ENCODE measurements at regions not wholly inside any gene's neighbourhood (a gene's known extent, or its start where the extent isn't known, plus 50 kb on each side); places are given as distances from the start of the nearest gene placed in this dataset.

DNA sequence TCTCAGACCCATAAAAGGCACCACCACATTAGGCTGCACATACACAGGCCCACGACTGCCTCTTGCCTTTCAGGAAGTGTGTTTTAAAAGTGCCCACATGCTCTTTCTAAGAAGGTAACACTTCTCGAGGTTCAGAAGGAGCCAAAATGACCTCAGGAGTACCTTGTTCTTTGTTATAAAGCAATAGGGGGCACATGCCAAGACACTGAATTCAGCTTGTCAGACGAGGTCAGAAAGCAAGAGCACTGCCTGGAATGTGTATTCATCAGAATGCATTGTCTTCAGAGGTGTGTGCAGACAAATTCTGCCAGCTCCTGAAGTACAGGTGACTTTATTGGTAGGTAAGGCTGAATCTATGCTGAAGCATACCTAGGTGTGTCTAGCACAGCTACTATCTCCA, 114.5 kb upstream of the IRX1 start:
- TF ChIP-seq, protein P1, sequence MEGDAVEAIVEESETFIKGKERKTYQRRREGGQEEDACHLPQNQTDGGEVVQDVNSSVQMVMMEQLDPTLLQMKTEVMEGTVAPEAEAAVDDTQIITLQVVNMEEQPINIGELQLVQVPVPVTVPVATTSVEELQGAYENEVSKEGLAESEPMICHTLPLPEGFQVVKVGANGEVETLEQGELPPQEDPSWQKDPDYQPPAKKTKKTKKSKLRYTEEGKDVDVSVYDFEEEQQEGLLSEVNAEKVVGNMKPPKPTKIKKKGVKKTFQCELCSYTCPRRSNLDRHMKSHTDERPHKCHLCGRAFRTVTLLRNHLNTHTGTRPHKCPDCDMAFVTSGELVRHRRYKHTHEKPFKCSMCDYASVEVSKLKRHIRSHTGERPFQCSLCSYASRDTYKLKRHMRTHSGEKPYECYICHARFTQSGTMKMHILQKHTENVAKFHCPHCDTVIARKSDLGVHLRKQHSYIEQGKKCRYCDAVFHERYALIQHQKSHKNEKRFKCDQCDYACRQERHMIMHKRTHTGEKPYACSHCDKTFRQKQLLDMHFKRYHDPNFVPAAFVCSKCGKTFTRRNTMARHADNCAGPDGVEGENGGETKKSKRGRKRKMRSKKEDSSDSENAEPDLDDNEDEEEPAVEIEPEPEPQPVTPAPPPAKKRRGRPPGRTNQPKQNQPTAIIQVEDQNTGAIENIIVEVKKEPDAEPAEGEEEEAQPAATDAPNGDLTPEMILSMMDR (IDR thresholded peaks at IDR 0.05; ENCODE audit: borderline replicate concordance, extremely low read depth, low read length, poor library complexity, severe bottlenecking): no peak
- no peak for TF ChIP-seq EZH2 (IDR thresholded peaks at IDR 0.05; ENCODE audit: borderline replicate concordance, low read depth, low read length, severe bottlenecking)
- DNase-seq (no peak), ATAC-seq (ENCODE audit: insufficient read depth, low read depth) (no peak)
- Histone ChIP-seq H3K9me3 (ENCODE audit: insufficient read depth, low read length, severe bottlenecking) (no peaks in the 10 kb centered on the region), H3K4me1 (ENCODE audit: insufficient read depth, low read length) (peaks cover 28% of the 10 kb centered on the region), H3K27ac (ENCODE audit: low read length) (0 out of 2 replicates have a peak overlapping the region, but pooled peaks have one; percentile 18), H3K79me2 (ENCODE audit: insufficient read depth, low read length) (no peaks in the 10 kb centered on the region), H3K4me3 (ENCODE audit: low read depth in 1 of 2, low read length in 2 of 2) (no peak overlapping the region), H3K27me3 (ENCODE audit: insufficient read depth, low read length, poor library complexity) (no peaks in the 10 kb centered on the region), H4K20me1 (ENCODE audit: insufficient read depth, low read length) (no peaks in the 10 kb centered on the region), H2AFZ (ENCODE audit: low read depth, low read length) (peak overlapping the region; percentile 21), H3K4me2 (ENCODE audit: insufficient read depth, low read length) (no peak overlapping the region), H3K36me3 (ENCODE audit: insufficient read depth, low read length) (no peaks in the 10 kb centered on the region), H3K9ac (ENCODE audit: low read depth, low read length) (no peak overlapping the region)

DNA sequence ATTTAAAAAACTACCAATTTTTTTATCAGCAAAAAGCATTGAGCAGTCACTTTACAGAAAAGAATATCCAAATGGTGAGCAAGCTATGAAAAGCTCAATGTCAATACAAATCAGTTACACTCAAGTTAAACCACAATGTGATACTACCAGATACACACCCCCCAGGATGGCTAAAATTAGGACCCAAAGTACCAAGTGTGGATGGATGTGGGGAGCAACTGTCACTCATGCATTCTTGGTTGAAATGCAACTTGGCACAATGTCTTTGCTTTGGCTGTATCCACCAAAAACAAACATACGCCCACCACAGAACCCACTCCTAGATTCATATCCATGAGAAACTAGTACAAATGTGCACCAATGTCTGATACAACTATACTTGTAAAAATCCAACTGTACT, 120.0 kb upstream of the IRX1 start:
- Histone ChIP-seq H3K9ac (ENCODE audit: low read depth, low read length) (no peak overlapping the region), H3K27ac (ENCODE audit: low read length) (no peak overlapping the region), H4K20me1 (ENCODE audit: insufficient read depth, low read length) (no peaks in the 10 kb centered on the region), H3K4me1 (ENCODE audit: insufficient read depth, low read length) (peaks cover 9% of the 10 kb centered on the region), H3K27me3 (ENCODE audit: insufficient read depth, low read length, poor library complexity) (no peaks in the 10 kb centered on the region), H3K4me3 (ENCODE audit: low read depth in 1 of 2, low read length in 2 of 2) (no peak overlapping the region), H3K4me2 (ENCODE audit: insufficient read depth, low read length) (no peak overlapping the region), H3K79me2 (ENCODE audit: insufficient read depth, low read length) (no peaks in the 10 kb centered on the region), H3K36me3 (ENCODE audit: insufficient read depth, low read length) (no peaks in the 10 kb centered on the region), H2AFZ (ENCODE audit: low read depth, low read length) (no peak overlapping the region), H3K9me3 (ENCODE audit: insufficient read depth, low read length, severe bottlenecking) (peaks cover 3% of the 10 kb centered on the region)
- TF ChIP-seq EZH2 (IDR thresholded peaks at IDR 0.05; ENCODE audit: borderline replicate concordance, low read depth, low read length, severe bottlenecking): no peak
- TF ChIP-seq, protein P1 (IDR thresholded peaks at IDR 0.05; ENCODE audit: borderline replicate concordance, extremely low read depth, low read length, poor library complexity, severe bottlenecking): no peak
- DNase-seq (no peak), ATAC-seq (ENCODE audit: insufficient read depth, low read depth) (no peak)

DNA sequence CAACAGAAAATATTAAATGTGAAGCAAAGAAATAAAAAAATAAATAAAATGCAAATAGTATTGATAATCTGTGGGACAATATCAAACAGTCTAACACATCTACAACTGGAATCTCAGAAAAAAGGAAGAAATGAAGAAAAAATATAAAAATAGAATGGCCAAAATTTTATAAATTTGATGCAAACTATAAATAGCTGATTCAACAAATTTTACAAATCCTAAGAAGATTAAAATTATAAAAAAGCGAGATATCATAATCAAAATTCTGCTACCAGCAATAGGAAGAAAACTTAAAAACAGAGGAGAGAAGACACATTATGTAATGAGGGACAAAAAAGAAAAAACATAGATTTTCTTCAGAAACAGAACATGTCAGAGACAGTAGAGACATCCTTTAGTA, 129.2 kb upstream of the IRX1 start:
- Histone ChIP-seq H3K4me1 (ENCODE audit: insufficient read depth, low read length) (no peaks in the 10 kb centered on the region), H3K36me3 (ENCODE audit: insufficient read depth, low read length) (no peaks in the 10 kb centered on the region), H3K4me2 (ENCODE audit: insufficient read depth, low read length) (no peak overlapping the region), H3K9me3 (ENCODE audit: insufficient read depth, low read length, severe bottlenecking) (peaks cover 9% of the 10 kb centered on the region), H3K4me3 (ENCODE audit: low read depth in 1 of 2, low read length in 2 of 2) (no peak overlapping the region), H3K9ac (ENCODE audit: low read depth, low read length) (no peak overlapping the region), H4K20me1 (ENCODE audit: insufficient read depth, low read length) (no peaks in the 10 kb centered on the region), H3K79me2 (ENCODE audit: insufficient read depth, low read length) (no peaks in the 10 kb centered on the region), H3K27ac (ENCODE audit: low read length) (no peak overlapping the region), H3K27me3 (ENCODE audit: insufficient read depth, low read length, poor library complexity) (no peaks in the 10 kb centered on the region), H2AFZ (ENCODE audit: low read depth, low read length) (no peak overlapping the region)
- no peak for DNase-seq
- no peak for ATAC-seq (ENCODE audit: insufficient read depth, low read depth)
- TF ChIP-seq EZH2 (IDR thresholded peaks at IDR 0.05; ENCODE audit: borderline replicate concordance, low read depth, low read length, severe bottlenecking): no peak
- TF ChIP-seq, protein P1 (IDR thresholded peaks at IDR 0.05; ENCODE audit: borderline replicate concordance, extremely low read depth, low read length, poor library complexity, severe bottlenecking): no peak

DNA sequence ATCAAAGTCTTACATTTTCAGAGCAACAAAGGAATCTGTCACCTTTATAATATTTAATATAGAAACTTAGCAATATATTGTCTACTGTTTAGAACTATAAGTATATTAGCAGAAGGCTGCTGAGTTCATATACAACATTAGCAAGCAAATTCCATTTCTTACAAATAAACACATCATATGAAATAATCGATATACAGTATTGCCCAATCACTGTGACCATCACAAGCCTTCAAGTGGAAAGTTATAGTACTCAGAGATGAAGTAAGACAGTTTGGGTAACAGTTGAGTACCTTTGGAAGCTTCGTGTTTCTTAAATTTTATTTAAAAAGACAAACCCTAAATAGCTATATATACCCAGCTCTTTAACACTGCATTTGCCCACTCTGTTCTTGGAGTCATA, 135.2 kb upstream of the IRX1 start:
- Histone ChIP-seq H3K4me2 (ENCODE audit: insufficient read depth, low read length) (no peak overlapping the region), H3K4me1 (ENCODE audit: insufficient read depth, low read length) (peaks cover 4% of the 10 kb centered on the region; the same call in 1 of the 2 replicates), H3K4me3 (ENCODE audit: low read depth in 1 of 2, low read length in 2 of 2) (no peak overlapping the region), H3K9me3 (ENCODE audit: insufficient read depth, low read length, severe bottlenecking) (no peaks in the 10 kb centered on the region), H3K36me3 (ENCODE audit: insufficient read depth, low read length) (no peaks in the 10 kb centered on the region), H3K79me2 (ENCODE audit: insufficient read depth, low read length) (no peaks in the 10 kb centered on the region), H3K27me3 (ENCODE audit: insufficient read depth, low read length, poor library complexity) (no peaks in the 10 kb centered on the region), H3K9ac (ENCODE audit: low read depth, low read length) (no peak overlapping the region), H4K20me1 (ENCODE audit: insufficient read depth, low read length) (no peaks in the 10 kb centered on the region), H2AFZ (ENCODE audit: low read depth, low read length) (no peak overlapping the region), H3K27ac (ENCODE audit: low read length) (no peak overlapping the region)
- TF ChIP-seq, protein P1 (IDR thresholded peaks at IDR 0.05; ENCODE audit: borderline replicate concordance, extremely low read depth, low read length, poor library complexity, severe bottlenecking): no peak
- no peak for TF ChIP-seq EZH2 (IDR thresholded peaks at IDR 0.05; ENCODE audit: borderline replicate concordance, low read depth, low read length, severe bottlenecking)
- no peak for DNase-seq
- ATAC-seq (ENCODE audit: insufficient read depth, low read depth): no peak

Data from DND-41 (cell line).